ENCODE measurements at regions not wholly inside any gene's neighbourhood (a gene's known extent, or its start where the extent isn't known, plus 50 kb on each side); places are given as distances from the start of the nearest gene placed in this dataset.

DNA sequence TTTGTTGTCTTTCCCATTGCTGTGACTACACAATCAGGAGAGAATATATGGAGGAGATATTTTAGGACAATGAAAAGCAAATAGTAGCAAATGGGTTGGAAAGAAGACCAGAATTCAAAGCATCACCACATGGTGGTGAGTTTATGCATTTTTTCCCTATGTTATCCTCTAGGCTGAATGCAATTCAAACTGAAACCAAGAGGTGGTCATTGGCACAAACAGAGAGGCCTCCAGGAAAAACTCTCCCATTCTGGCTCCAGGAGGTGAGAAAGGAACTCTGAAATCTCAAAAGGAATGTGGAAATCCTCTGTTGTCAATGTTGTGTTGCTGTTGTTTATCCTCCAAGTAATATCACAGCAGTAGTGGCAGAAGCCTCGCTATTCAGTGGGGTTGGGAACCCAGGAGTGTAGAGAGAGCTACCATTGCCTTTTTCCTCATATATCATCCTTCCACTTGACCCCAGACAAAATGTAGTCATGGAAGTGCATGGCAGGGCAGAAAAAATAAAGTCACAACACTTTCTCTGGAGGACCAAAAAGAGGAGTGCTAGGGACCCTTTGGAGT is 819.1 kb downstream of the GRID1 start:
- no peak for TF ChIP-seq BHLHE40 (IDR thresholded peaks at IDR 0.05; ENCODE audit: borderline replicate concordance)
- no peak for TF ChIP-seq ZNF384 (IDR thresholded peaks at IDR 0.05)
- no peak for TF ChIP-seq ARNT (IDR thresholded peaks at IDR 0.05)
- TF ChIP-seq SP1 (IDR thresholded peaks at IDR 0.05) = no peak
- TF ChIP-seq TARDBP (IDR thresholded peaks at IDR 0.05) = no peak

Data from HEK293T (cell line).